ENCODE measurements at regions not wholly inside any gene's neighbourhood (a gene's known extent, or its start where the extent isn't known, plus 50 kb on each side); places are given as distances from the start of the nearest gene placed in this dataset.

DNA sequence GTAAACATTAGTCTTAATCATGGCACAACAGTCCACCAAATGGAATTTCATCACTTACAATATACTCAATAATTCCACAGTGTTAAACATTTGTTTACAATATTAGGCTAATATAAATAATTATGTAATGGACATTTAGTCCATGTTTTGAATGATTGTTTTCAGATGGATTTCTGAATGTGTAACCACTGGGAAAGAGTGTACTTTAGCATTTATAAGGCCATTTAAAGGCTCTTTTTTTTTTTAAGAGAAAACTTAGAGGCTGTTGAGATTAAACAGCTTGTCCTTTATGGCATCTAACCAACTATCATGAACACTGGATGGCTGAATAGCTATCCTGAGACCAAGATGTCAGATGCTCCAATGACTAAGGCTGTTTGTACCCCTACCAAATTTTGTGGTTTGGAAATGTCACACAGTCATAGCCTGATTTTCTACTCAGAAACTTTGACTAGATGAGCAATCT, 248.3 kb upstream of the GLI3 start:
- TF ChIP-seq, protein P1, sequence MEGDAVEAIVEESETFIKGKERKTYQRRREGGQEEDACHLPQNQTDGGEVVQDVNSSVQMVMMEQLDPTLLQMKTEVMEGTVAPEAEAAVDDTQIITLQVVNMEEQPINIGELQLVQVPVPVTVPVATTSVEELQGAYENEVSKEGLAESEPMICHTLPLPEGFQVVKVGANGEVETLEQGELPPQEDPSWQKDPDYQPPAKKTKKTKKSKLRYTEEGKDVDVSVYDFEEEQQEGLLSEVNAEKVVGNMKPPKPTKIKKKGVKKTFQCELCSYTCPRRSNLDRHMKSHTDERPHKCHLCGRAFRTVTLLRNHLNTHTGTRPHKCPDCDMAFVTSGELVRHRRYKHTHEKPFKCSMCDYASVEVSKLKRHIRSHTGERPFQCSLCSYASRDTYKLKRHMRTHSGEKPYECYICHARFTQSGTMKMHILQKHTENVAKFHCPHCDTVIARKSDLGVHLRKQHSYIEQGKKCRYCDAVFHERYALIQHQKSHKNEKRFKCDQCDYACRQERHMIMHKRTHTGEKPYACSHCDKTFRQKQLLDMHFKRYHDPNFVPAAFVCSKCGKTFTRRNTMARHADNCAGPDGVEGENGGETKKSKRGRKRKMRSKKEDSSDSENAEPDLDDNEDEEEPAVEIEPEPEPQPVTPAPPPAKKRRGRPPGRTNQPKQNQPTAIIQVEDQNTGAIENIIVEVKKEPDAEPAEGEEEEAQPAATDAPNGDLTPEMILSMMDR (IDR thresholded peaks at IDR 0.05; ENCODE audit: low read depth, low read length): no peak
- no peak for TF ChIP-seq EZH2phosphoT487 (IDR thresholded peaks at IDR 0.05; ENCODE audit: low read depth)
